Endometrium (tissue), 2 donors: ENCODE measurements at regions not wholly inside any gene's neighbourhood (a gene's known extent, or its start where the extent isn't known, plus 50 kb on each side); places are given as distances from the start of the nearest gene placed in this dataset.
"Not testable (repeated sequence)": the region's sequence is repeated elsewhere in the genome, so short reads cannot be mapped to it uniquely, and the experiment has no call there.

Experiments used
- FAIRE-seq: peaks from 2 replicates; lab custom pipeline; 2012; peaks lifted over from hg19 to GRCh38; lab: Jason Lieb, UNC
- donor health status: control.
- donor health status: control.

DNA sequence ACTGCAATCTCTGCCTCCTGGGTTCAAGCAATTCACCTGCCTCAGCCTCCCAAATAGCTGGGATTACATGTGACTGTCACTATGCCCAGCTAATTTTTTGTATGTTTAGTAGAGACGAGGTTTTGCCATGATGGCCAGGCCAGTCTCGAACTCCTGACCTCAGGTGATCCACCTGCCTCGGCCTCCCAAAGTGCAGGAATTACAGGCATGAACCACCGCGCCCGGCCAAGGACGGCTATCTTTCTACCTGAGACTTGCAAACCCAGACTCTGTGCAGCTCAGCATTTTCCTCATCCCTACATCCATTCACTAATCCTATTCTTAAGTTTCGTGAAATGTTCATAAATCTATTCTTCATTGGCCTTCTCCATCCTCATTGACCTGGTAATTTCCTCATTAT is 330.0 kb downstream of the ANTXR2 start:
- no peak for FAIRE-seq

GRCh38 chr4:79739912-79740311 is 331.9 kb upstream of the GK2 start:
- no peak for FAIRE-seq

DNA sequence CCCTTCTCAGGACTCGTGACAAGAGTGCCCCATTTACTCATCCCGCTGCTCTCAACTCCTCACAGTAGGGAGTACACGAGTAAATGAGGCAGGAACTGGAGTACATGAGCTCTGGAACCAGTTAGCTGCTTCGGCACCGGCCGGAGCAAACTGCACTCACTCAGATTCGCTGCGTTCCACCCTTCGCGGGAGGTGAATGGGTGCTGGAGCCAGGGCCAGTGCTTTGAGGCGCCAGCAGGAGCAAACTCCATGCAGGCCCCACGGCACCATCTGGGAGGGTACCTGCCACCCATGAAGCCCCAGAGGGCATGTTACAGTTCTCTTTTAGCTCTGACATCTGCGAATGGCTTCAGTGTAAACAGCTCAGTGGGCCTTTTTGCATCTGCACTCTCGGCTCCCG is 315.5 kb upstream of the GK2 start:
- FAIRE-seq, result no peak

DNA sequence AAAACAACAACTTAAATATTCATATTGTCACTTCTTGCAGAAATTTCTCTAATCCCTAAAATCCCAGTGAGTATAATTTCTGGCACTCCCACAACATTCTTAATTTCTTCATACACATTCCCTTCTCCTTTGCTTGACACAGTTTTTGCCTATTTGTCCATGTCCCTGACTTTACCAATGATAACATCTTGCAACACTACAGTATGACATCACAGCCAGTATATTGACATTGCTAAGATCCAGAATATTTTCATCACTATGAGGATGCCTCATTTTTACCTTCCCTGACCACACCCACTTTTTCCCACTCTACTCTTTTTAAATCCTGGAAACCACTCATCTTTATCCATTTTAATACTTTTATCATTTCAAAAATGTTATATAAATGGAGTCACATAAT is 292.3 kb upstream of the GK2 start:
- FAIRE-seq, result no peak

- FAIRE-seq, result no peak
Measured at GRCh38 chr4:79697444-79697843, 289.4 kb upstream of the GK2 start.

DNA sequence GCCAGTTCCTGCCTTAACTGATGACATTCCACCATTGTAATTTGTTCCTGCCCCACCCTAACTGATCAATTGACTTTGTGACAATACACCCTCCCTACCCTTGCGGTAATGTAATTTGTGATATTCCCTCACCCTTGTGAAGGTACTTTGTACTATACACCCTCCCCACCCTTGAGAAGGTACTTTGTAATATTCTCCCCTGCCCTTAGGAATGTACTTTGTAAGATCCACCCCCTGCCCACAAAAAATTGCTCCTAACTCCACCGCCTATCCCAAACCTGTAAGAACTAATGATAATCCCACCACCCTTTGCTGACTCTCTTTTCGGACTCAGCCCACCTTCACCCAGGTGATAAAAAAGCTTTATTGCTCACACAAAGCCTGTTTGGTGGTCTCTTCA is 288.5 kb upstream of the GK2 start:
- not testable (repeated sequence) for FAIRE-seq

GRCh38 chr4:79695848-79696247 is 287.8 kb upstream of the GK2 start:
- no peak for FAIRE-seq

- FAIRE-seq, result no peak
Measured at GRCh38 chr4:79689740-79690139, 281.7 kb upstream of the GK2 start.

GRCh38 chr4:79688691-79689090 is 280.7 kb upstream of the GK2 start:
- FAIRE-seq, result no peak

DNA sequence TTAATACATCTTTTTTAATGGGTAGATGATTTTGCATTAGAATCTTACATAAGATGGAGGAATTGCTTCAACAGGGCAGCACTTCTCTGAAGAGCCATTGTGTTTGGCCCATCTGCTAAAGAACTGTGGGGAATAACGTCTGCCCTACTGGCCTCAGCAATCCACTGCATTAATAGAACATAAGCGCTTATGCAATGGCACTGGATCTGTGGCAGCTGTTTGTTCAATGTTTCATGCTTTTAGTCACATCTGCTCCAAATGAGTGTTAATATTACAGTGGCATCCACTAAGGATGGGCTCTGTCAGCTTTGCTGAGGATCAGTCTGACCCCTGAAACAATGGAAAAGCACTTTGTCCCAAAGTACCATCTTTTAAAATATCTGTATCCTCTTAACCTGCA is 279.0 kb upstream of the GK2 start:
- no peak for FAIRE-seq

- no peak for FAIRE-seq
Measured at GRCh38 chr4:79685542-79685941, 277.5 kb upstream of the GK2 start.

DNA sequence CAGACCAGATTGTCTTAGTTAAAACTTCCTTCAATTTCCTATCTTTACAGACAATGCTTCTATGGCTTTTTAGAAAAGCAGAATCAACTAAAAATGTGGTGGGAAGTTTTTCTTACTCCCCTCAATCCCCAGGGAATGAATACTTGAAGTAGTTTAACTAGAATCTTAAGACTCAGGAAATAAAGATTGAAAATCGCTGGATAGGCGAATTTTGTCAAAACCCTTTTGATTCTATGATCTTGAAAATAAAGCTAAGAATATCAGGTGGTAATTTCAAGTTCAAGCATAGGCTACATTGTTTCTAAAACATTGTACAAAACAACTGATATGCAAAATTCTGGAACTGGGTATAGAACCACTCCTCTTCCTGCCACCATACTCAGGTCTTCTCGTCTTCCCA is 276.5 kb upstream of the GK2 start:
- FAIRE-seq, result no peak

- FAIRE-seq, result no peak
Measured at GRCh38 chr4:79682801-79683530, 274.9 kb upstream of the GK2 start.

DNA sequence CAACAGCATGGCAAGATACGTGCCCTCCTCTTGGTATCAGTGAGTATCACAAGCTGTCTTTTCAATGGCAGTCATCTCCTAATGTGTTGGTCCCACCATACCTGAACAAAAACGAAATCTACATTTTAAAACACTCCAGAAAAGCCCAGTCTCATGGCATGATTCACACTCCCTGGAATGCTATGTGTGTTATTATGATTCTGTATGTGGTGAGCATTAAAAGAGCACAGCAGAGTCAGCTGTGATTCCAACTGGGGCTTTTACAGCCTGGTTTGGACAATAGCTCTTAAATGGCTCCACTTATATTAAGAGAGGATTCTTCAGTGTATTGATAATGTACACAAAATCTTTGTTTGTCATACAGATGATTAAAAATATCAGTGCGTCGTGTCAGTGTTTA is 274.1 kb upstream of the GK2 start:
- no peak for FAIRE-seq

- no peak for FAIRE-seq
Measured at GRCh38 chr4:79679859-79680258, 271.8 kb upstream of the GK2 start.

- no peak for FAIRE-seq
Measured at GRCh38 chr4:79678472-79679202, 270.6 kb upstream of the GK2 start.

DNA sequence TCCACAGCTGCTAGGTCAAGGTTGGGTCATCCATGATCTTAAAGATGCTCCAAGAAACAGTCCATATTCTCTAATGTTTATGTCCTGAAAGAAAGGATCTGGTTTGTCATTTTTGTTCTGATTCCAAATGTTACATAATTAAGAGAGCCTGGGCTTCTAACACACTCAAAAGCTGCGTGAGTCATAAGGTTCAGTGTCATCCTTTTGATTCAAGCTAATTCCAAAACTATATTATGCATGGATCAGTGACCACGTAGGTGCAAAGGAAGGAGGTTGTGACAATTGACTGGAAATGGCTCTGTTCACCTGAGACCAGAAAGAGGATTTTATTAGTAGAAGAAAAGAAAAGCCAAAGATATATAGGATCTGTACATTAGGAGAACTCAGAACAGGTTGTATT is 268.7 kb upstream of the GK2 start:
- no peak for FAIRE-seq

DNA sequence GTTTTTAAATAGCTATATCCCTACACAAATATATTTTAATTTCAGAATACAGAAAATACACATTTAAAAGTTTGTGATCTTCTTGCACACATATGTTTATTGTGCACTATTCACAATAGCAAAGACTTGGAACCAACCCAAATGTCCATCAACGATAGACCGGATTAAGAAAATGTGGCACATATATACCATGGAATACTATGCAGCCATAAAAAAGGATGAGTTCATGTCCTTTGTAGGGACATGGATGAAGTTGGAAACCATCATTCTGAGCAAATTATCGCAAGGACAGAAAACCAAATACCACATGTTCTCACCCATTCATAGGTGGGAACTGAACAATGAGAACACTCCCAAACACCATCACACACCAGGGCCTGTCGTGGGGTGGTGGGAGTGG is 266.9 kb upstream of the GK2 start:
- FAIRE-seq, result not testable (repeated sequence)

DNA sequence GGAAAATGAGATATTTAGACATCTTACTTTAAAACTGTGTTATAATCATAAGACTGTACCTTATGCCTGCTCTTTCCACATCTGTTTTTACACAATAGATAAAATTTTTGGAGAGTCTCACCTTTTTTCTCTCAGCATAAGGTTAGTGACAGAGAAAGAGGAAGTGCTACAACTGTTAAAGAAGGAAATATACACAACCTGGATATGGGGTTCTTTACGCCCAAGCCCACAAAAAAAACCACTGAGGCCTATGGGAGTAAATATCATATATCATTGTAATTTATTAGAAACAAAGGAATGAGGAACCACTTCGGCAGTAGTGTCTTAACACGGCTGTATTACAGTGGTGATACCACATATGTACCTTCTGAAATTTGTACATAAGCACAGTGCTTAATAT is 265.9 kb upstream of the GK2 start:
- no peak for FAIRE-seq

- FAIRE-seq, result no peak
Measured at GRCh38 chr4:79673377-79673776, 265.3 kb upstream of the GK2 start.

DNA sequence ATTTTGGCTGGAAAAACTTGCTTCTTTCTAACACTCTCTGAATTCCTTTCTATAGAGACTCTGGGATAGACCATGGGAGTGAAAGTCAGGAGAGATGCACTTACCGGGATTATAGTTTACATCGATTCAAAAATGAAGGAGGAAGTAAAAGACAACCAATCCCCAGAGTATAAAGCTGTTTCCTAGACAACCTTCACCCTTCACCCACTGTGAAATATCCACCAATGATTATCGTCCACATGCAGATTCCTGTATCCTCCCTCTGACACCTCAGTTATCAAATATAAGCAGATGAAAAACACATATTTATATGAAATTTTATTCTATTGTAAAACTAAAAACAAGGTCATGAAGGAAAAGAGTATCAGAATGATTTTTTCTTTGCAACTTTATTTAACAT is 258.8 kb upstream of the GK2 start:
- FAIRE-seq, result no peak

DNA sequence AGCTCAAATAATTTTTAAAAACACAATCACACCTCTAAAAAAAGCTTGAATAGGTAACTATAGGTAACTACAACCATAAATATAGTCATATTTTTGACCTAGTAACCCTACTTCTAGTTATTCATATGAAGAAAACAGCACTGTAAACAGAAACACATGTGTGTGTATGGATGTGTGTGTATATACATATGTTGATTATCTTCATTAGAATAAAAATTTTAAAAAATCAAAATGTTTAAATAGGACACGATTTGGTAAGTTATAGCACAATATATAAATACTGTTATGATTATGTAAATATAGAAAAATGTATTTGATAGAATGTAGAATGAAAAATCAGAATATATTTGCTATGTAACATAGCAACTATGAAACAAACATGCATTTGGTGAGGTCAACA is 258.1 kb upstream of the GK2 start:
- no peak for FAIRE-seq

GRCh38 chr4:79663865-79664264 is 255.8 kb upstream of the GK2 start:
- no peak for FAIRE-seq

DNA sequence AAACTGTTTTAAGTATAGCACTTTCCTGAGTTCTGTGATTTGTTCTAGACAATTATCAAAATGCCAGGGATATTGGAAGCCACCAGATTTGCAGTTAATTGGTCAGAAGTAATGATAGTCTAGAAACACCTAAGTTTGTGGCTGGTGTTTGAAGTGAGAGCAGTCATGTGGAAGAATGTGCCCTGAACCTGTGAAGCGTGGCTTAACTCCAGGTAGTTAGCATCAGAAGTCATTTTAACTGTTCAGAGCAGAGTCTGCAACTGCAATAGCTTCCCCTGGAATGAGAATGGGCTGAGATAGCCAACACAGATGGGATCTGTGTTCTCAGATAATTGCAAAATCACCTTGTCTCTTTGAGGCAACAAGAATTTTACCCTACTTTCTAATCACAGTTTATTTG is 255.1 kb upstream of the GK2 start:
- no peak for FAIRE-seq
